HEK293T (cell line): ENCODE measurements at regions not wholly inside any gene's neighbourhood (a gene's known extent, or its start where the extent isn't known, plus 50 kb on each side); places are given as distances from the start of the nearest gene placed in this dataset.

Experiments
- CTCF ChIA-PET: fragments of 350-600 bp; formaldehyde crosslinking; extraction: SDS; loops from one replicate; lab custom pipeline; 2021; ENCODE audit warnings: antibody characterized with exemption, inconsistent platforms; lab: Yijun Ruan, JAX
- POLR2A ChIA-PET: fragments of 350-600 bp; formaldehyde crosslinking; extraction: SDS; loops from one replicate; lab custom pipeline; 2020; ENCODE audit warnings: antibody characterized with exemption, inconsistent platforms; lab: Yijun Ruan, JAX
- DNase-seq: peaks from one replicate; pipeline ENCODE4 v3.0.0; 2012; ENCODE audit warnings: mixed read lengths; ENCODE audit errors: extremely low spot score
- ARNT ChIP-seq: fragments of 450-650 bp; IDR thresholded peaks from 2 replicates; pipeline ENCODE4 v1.6.1; 2017; ENCODE audit warnings: mild to moderate bottlenecking
- BHLHE40 ChIP-seq: fragments of 450-650 bp; IDR thresholded peaks from 2 replicates; pipeline ENCODE4 v1.6.1; 2016; ENCODE audit warnings: mild to moderate bottlenecking, moderate library complexity, borderline replicate concordance
- CTBP1 ChIP-seq: fragments of 450-650 bp; IDR thresholded peaks from 2 replicates; pipeline ENCODE4 v1.6.1; 2016; ENCODE audit warnings: borderline replicate concordance
- ELF4 ChIP-seq: fragments of 450-650 bp; IDR thresholded peaks from 2 replicates; pipeline ENCODE4 v1.6.1; 2017; ENCODE audit warnings: antibody characterized with exemption
- FOXA1 ChIP-seq: fragments of 450-650 bp; IDR thresholded peaks from 2 replicates; pipeline ENCODE4 v1.6.1; 2016; ENCODE audit warnings: mild to moderate bottlenecking
- FOXK2 ChIP-seq: fragments of 450-650 bp; IDR thresholded peaks from 2 replicates; pipeline ENCODE4 v1.6.1; 2016; ENCODE audit warnings: mild to moderate bottlenecking
- FOXM1 ChIP-seq: fragments of 450-650 bp; IDR thresholded peaks from 2 replicates; pipeline ENCODE4 v1.6.1; 2017; ENCODE audit warnings: mild to moderate bottlenecking, borderline replicate concordance
- HDGF ChIP-seq: fragments of 450-650 bp; IDR thresholded peaks from 2 replicates; pipeline ENCODE4 v1.6.1; 2017; ENCODE audit warnings: antibody characterized with exemption, borderline replicate concordance
- L3MBTL2 ChIP-seq: fragments of 450-650 bp; conservative IDR thresholded peaks from 2 replicates; pipeline ENCODE4 v1.6.1; 2016; ENCODE audit warnings: mild to moderate bottlenecking
- LEF1 ChIP-seq: fragments of 450-650 bp; IDR thresholded peaks from 2 replicates; pipeline ENCODE4 v1.6.1; 2017; ENCODE audit warnings: mild to moderate bottlenecking, borderline replicate concordance
- NFRKB ChIP-seq: fragments of 450-650 bp; IDR thresholded peaks from 2 replicates; pipeline ENCODE4 v1.6.1; 2016; ENCODE audit warnings: mild to moderate bottlenecking, moderate library complexity
- SP1 ChIP-seq: fragments of 450-650 bp; IDR thresholded peaks from 2 replicates; pipeline ENCODE4 v1.6.1; 2017
- SUZ12 ChIP-seq: fragments of 450-650 bp; IDR thresholded peaks from 2 replicates; pipeline ENCODE4 v1.6.1; 2016; ENCODE audit warnings: mild to moderate bottlenecking
- TARDBP ChIP-seq: fragments of 450-650 bp; IDR thresholded peaks from 2 replicates; pipeline ENCODE4 v1.6.1; 2016
- ZNF384 ChIP-seq: fragments of 450-650 bp; IDR thresholded peaks from 2 replicates; pipeline ENCODE4 v1.6.1; 2016
- TF ChIP-seq, protein P1 (sequence below): fragments of 450-650 bp; IDR thresholded peaks from 2 replicates; pipeline ENCODE4 v1.6.1; 2016

DNA sequence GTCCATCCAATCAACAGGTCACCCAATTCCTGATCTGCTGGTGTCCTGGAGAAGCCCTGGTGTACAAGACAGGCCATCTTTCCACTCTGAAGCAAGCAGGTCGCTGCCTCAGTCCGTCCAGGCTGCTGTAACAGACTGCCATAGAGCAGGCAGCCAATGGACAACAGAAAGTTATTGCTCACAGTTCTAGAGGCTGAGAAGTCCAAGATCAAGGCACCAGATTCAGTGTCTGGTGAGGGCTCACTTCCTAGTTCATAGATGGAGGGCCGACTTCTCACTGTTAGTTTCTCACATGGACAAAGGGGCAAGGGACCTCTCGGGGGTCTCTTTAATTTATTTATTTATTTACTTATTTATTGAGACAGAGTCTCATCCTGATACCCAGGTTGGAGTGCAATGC is 74.8 kb downstream of the CD24 start:
- ChIA-PET POLR2A (no interaction called here), CTCF (no interaction called here)
- no peak for DNase-seq
- TF ChIP-seq LEF1 (no peak), L3MBTL2 (no peak), ARNT (no peak), SUZ12 (no peak), ELF4 (no peak), FOXM1 (no peak), TARDBP (no peak), FOXK2 (no peak), ZNF384 (no peak), SP1 (no peak), NFRKB (no peak), BHLHE40 (no peak), FOXA1 (no peak), CTBP1 (no peak), HDGF (no peak)
- TF ChIP-seq, protein P1, sequence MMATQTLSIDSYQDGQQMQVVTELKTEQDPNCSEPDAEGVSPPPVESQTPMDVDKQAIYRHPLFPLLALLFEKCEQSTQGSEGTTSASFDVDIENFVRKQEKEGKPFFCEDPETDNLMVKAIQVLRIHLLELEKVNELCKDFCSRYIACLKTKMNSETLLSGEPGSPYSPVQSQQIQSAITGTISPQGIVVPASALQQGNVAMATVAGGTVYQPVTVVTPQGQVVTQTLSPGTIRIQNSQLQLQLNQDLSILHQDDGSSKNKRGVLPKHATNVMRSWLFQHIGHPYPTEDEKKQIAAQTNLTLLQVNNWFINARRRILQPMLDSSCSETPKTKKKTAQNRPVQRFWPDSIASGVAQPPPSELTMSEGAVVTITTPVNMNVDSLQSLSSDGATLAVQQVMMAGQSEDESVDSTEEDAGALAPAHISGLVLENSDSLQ, result no peak

DNA sequence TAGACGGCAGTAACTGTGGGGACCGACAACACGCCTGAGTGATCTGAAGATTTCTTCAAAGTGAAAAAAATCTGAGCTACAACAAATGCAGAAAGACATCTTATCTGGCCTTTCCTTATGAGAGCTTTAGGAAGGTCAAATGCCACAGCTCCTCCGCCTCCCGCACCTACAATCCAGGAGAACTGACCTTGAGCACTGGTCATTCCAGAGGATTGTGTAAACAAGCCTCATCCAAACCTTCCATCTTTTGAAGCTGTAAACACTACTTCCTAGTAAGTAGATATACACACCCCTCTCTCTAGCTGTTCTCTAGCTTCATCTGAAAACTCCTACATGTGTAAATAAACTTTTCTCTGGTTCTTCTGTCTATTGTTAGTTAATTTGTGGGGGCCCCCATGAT is 76.9 kb downstream of the CD24 start:
- ChIA-PET POLR2A (no interaction called here), CTCF (interaction anchor here (0.7 kb wide), 1 partner anchor 1907 kb away, joined by 4 read pairs; no protein-coding TSS in a partner anchor)
- no peak for DNase-seq
- no peak for TF ChIP-seq TARDBP
- no peak for TF ChIP-seq HDGF
- no peak for TF ChIP-seq ARNT
- TF ChIP-seq CTBP1, result no peak
- no peak for TF ChIP-seq FOXK2
- TF ChIP-seq, protein P1, result no peak

DNA sequence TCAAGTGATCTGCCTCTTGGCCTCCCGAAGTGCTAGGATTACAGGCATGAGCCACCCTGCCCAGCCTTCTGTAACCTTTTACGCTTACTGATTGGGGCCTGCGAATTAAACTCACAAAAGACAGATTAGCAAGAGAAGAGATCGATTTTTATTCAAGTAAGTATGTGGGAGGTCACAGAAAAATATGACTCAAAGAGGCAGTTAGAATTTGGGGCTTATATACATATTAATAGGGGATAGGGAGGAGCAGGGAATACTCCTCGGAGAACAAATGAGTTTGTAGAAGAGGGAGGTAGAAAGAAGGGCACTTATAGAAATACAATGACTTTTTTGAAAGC is 78.9 kb downstream of the CD24 start:
- CTCF ChIA-PET, result interaction anchor here (0.6 kb wide), 1 partner anchor 394 kb away, joined by 3 read pairs; no protein-coding TSS in a partner anchor
- POLR2A ChIA-PET, result no interaction called here
- no peak for TF ChIP-seq FOXA1
- TF ChIP-seq NFRKB, result no peak
- TF ChIP-seq, protein P1, result no peak
- no peak for TF ChIP-seq CTBP1
- TF ChIP-seq LEF1, result no peak
- no peak for TF ChIP-seq ELF4
- TF ChIP-seq HDGF, result no peak
- no peak for TF ChIP-seq BHLHE40
- TF ChIP-seq ZNF384, result no peak
- TF ChIP-seq FOXM1, result no peak
- no peak for TF ChIP-seq L3MBTL2
- TF ChIP-seq FOXK2, result no peak
- TF ChIP-seq SUZ12, result no peak
- no peak for TF ChIP-seq ARNT
- no peak for TF ChIP-seq SP1
- no peak for DNase-seq

DNA sequence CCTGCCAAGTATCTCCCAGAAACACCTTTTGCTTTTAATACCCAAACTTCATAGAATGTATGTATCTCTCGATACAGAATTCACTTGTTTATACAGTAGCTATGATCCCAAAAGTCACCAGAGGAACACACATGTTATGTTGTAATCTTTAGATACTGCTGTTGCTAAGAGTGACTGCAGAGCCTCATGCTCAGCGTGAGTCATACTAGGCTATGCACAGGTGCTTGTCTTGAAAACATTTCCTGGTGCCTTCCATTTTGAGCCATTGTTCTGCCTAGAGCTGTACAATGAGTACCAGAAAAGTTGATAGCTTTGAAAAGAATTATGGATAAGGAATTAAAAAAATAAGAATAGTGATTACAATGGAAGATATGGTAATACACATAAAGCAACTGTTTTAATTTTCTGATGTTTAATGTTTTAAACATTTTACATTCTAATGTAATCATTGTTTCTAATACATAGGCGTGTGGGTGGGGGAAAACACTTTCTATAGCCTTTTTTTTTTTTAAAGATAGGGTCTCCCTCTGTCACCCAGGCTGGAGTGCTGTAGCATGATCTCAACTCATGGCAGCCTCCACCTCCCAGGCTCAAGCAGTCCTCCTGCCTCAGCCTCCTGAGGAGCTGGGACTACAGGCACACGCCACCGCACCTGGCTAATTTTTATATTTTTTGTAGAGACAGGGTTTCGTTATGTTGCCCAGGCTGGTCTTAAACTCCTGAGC is 79.4 kb downstream of the CD24 start:
- TF ChIP-seq TARDBP (no peak), ELF4 (no peak)
- ChIA-PET POLR2A (no interaction called here), CTCF (interaction anchor here (0.6 kb wide), 1 partner anchor 394 kb away, joined by 3 read pairs; no protein-coding TSS in a partner anchor)
- no peak for DNase-seq

DNA sequence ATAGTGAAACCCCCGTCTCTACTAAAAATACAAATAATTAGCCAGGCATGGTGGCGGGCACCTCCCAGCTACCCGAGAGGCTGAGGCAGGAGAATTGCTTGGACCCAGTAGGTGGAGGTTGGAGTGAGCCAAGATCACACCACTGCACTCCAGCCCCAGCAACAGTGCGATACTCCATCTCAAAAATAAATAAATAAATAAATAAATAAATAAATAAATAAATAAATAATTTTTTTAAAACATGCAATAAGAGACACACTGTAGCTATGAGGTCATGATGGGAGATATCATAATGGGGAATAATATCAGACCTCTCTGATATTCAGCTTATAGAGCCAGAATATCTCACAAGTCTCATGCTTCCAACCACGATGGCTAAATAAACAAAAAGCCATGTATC is 82.3 kb downstream of the CD24 start:
- ChIA-PET CTCF (no interaction called here), POLR2A (no interaction called here)
- TF ChIP-seq ARNT (no peak), ZNF384 (no peak), NFRKB (no peak), FOXM1 (no peak), TARDBP (no peak), SP1 (no peak), SUZ12 (no peak), BHLHE40 (no peak), HDGF (no peak), CTBP1 (no peak), FOXK2 (no peak)
- TF ChIP-seq, protein P1, result no peak
- no peak for DNase-seq

DNA sequence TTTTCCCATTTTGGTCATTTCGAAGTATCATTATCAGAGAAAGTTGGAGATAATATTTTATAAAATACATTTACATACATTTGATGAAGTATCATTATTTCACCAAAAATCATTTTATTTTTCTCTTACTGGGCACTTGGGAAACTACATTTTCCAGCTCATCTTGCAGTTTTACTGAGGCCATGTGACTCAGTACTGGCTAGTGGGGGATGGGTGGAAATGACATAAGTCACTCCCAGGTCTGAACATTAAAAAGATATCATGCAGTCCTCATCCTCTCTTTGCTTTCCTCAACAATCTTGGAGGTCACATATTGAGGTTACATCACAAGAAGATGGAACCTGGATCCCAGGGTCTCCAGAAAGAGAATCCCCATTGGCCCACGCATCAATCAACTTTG is 84.1 kb downstream of the CD24 start:
- POLR2A ChIA-PET, result no interaction called here
- no peak for DNase-seq
- TF ChIP-seq ELF4 (no peak), LEF1 (no peak)
- CTCF ChIA-PET, result no interaction called here
